ENCODE measurements at regions not wholly inside any gene's neighbourhood (a gene's known extent, or its start where the extent isn't known, plus 50 kb on each side); places are given as distances from the start of the nearest gene placed in this dataset.
"Not testable (repeated sequence)": the region's sequence is repeated elsewhere in the genome, so short reads cannot be mapped to it uniquely, and the experiment has no call there.

- no peak overlapping the region for H3K4me3 Mint-ChIP-seq
- H3K4me1 Mint-ChIP-seq: no peaks in the 10 kb centered on the region
- no peaks in the 10 kb centered on the region for H3K36me3 Mint-ChIP-seq
- H3K27ac Mint-ChIP-seq: no peak overlapping the region
- peaks cover 15% of the 10 kb centered on the region for H3K27me3 Mint-ChIP-seq
- DNase-seq (ENCODE audit: low spot score in 2 of 2) (no peak), ATAC-seq (ENCODE audit: low read depth) (no peak)
- peaks cover 5% of the 10 kb centered on the region for H3K9me3 Mint-ChIP-seq
Measured at GRCh38 chr6:16882230-16882629, 121.0 kb upstream of the ATXN1 start.

- H3K9me3 Mint-ChIP-seq, H3K36me3 Mint-ChIP-seq: not testable (repeated sequence)
Measured at GRCh38 chr6:16876852-16877251, 115.6 kb upstream of the ATXN1 start.

GRCh38 chr6:16876201-16876600 is 114.9 kb upstream of the ATXN1 start:
- no peaks in the 10 kb centered on the region for H3K36me3 Mint-ChIP-seq

More at GRCh38 chr6:16876852-16877251, 115.6 kb upstream of the ATXN1 start:
- H3K27ac Mint-ChIP-seq; ATAC-seq (ENCODE audit: low read depth); H3K4me3 Mint-ChIP-seq; H3K4me1 Mint-ChIP-seq; DNase-seq (ENCODE audit: low spot score in 2 of 2): not testable (repeated sequence)
- H3K27me3 Mint-ChIP-seq: peaks cover 12% of the 10 kb centered on the region

GRCh38 chr6:16873698-16874097 is 112.4 kb upstream of the ATXN1 start:
- Mint-ChIP-seq H3K36me3 (no peaks in the 10 kb centered on the region), H3K4me3 (no peak overlapping the region), H3K4me1 (no peaks in the 10 kb centered on the region), H3K27me3 (peaks cover 7% of the 10 kb centered on the region), H3K9me3 (peaks cover 3% of the 10 kb centered on the region), H3K27ac (no peak overlapping the region)
- ATAC-seq (ENCODE audit: low read depth) (no peak), DNase-seq (ENCODE audit: low spot score in 2 of 2) (no peak)

More at GRCh38 chr6:16876201-16876600, 114.9 kb upstream of the ATXN1 start:
- Mint-ChIP-seq H3K27ac (no peak overlapping the region), H3K4me3 (no peak overlapping the region), H3K27me3 (peaks cover 10% of the 10 kb centered on the region), H3K4me1 (no peaks in the 10 kb centered on the region), H3K9me3 (peaks cover 3% of the 10 kb centered on the region)
- DNase-seq (ENCODE audit: low spot score in 2 of 2): no peak
- no peak for ATAC-seq (ENCODE audit: low read depth)

GRCh38 chr6:16872543-16873235 is 111.4 kb upstream of the ATXN1 start:
- Mint-ChIP-seq H3K27ac (no peak overlapping the region), H3K4me1 (no peaks in the 10 kb centered on the region), H3K9me3 (no peaks in the 10 kb centered on the region), H3K36me3 (no peaks in the 10 kb centered on the region), H3K27me3 (peaks cover 5% of the 10 kb centered on the region), H3K4me3 (no peak overlapping the region)
- DNase-seq (ENCODE audit: low spot score in 2 of 2) (no peak), ATAC-seq (ENCODE audit: low read depth) (no peak)

GRCh38 chr6:16871047-16871446 is 109.8 kb upstream of the ATXN1 start:
- DNase-seq (ENCODE audit: low spot score in 2 of 2): no peak
- peaks cover 1% of the 10 kb centered on the region for H3K27me3 Mint-ChIP-seq
- no peak overlapping the region for H3K4me3 Mint-ChIP-seq
- no peak overlapping the region for H3K27ac Mint-ChIP-seq
- no peaks in the 10 kb centered on the region for H3K9me3 Mint-ChIP-seq
- H3K36me3 Mint-ChIP-seq: no peaks in the 10 kb centered on the region
- no peaks in the 10 kb centered on the region for H3K4me1 Mint-ChIP-seq
- ATAC-seq (ENCODE audit: low read depth): no peak

- H3K9me3 Mint-ChIP-seq: no peaks in the 10 kb centered on the region
- DNase-seq (ENCODE audit: low spot score in 2 of 2): no peak
- H3K27me3 Mint-ChIP-seq: no peaks in the 10 kb centered on the region
- H3K4me3 Mint-ChIP-seq: no peak overlapping the region
- H3K4me1 Mint-ChIP-seq: no peaks in the 10 kb centered on the region
- ATAC-seq (ENCODE audit: low read depth): no peak
- no peak overlapping the region for H3K27ac Mint-ChIP-seq
- no peaks in the 10 kb centered on the region for H3K36me3 Mint-ChIP-seq
Measured at GRCh38 chr6:16868968-16869367, 107.7 kb upstream of the ATXN1 start.

- Mint-ChIP-seq H3K9me3 (peaks cover 3% of the 10 kb centered on the region), H3K4me3 (no peak overlapping the region), H3K27ac (no peak overlapping the region), H3K4me1 (peaks cover 2% of the 10 kb centered on the region), H3K27me3 (peaks cover 17% of the 10 kb centered on the region), H3K36me3 (peaks cover 2% of the 10 kb centered on the region)
- DNase-seq (ENCODE audit: low spot score in 2 of 2) (no peak), ATAC-seq (ENCODE audit: low read depth) (no peak)
Measured at GRCh38 chr6:16857969-16858592, 96.8 kb upstream of the ATXN1 start.

GRCh38 chr6:16855460-16855859 is 94.2 kb upstream of the ATXN1 start:
- Mint-ChIP-seq H3K9me3 (peaks cover 3% of the 10 kb centered on the region), H3K27me3 (peaks cover 20% of the 10 kb centered on the region), H3K27ac (no peak overlapping the region), H3K36me3 (peaks cover 2% of the 10 kb centered on the region), H3K4me3 (no peak overlapping the region), H3K4me1 (peaks cover 7% of the 10 kb centered on the region)
- DNase-seq (ENCODE audit: low spot score in 2 of 2): no peak
- ATAC-seq (ENCODE audit: low read depth): no peak

GRCh38 chr6:16854986-16855385 is 93.7 kb upstream of the ATXN1 start:
- DNase-seq (ENCODE audit: low spot score in 2 of 2): no peak
- H3K36me3 Mint-ChIP-seq: peaks cover 2% of the 10 kb centered on the region
- no peak for ATAC-seq (ENCODE audit: low read depth)
- peaks cover 20% of the 10 kb centered on the region for H3K27me3 Mint-ChIP-seq
- no peak overlapping the region for H3K27ac Mint-ChIP-seq
- peaks cover 7% of the 10 kb centered on the region for H3K4me1 Mint-ChIP-seq
- peaks cover 3% of the 10 kb centered on the region for H3K9me3 Mint-ChIP-seq
- H3K4me3 Mint-ChIP-seq: no peak overlapping the region

GRCh38 chr6:16852671-16853070 is 91.4 kb upstream of the ATXN1 start:
- Mint-ChIP-seq H3K36me3 (no peaks in the 10 kb centered on the region), H3K9me3 (no peaks in the 10 kb centered on the region), H3K4me1 (peaks cover 7% of the 10 kb centered on the region), H3K4me3 (no peak overlapping the region), H3K27me3 (peaks cover 20% of the 10 kb centered on the region), H3K27ac (no peak overlapping the region)
- no peak for DNase-seq (ENCODE audit: low spot score in 2 of 2)
- no peak for ATAC-seq (ENCODE audit: low read depth)

- no peaks in the 10 kb centered on the region for H3K36me3 Mint-ChIP-seq
- H3K4me1 Mint-ChIP-seq: peaks cover 7% of the 10 kb centered on the region
- no peak for ATAC-seq (ENCODE audit: low read depth)
- DNase-seq (ENCODE audit: low spot score in 2 of 2): no peak
- no peaks in the 10 kb centered on the region for H3K9me3 Mint-ChIP-seq
- no peak overlapping the region for H3K27ac Mint-ChIP-seq
- H3K4me3 Mint-ChIP-seq: no peak overlapping the region
- H3K27me3 Mint-ChIP-seq: peaks cover 20% of the 10 kb centered on the region
Measured at GRCh38 chr6:16851758-16852157, 90.5 kb upstream of the ATXN1 start.

GRCh38 chr6:16851044-16851540 is 89.8 kb upstream of the ATXN1 start:
- Mint-ChIP-seq H3K4me1 (peaks cover 7% of the 10 kb centered on the region), H3K36me3 (no peaks in the 10 kb centered on the region), H3K27ac (no peak overlapping the region), H3K27me3 (peaks cover 17% of the 10 kb centered on the region), H3K9me3 (no peaks in the 10 kb centered on the region), H3K4me3 (no peak overlapping the region)
- DNase-seq (ENCODE audit: low spot score in 2 of 2) (no peak), ATAC-seq (ENCODE audit: low read depth) (no peak)

GRCh38 chr6:16850681-16851026 is 89.4 kb upstream of the ATXN1 start:
- H3K27ac Mint-ChIP-seq: no peak overlapping the region
- no peaks in the 10 kb centered on the region for H3K36me3 Mint-ChIP-seq
- no peaks in the 10 kb centered on the region for H3K9me3 Mint-ChIP-seq
- H3K27me3 Mint-ChIP-seq: peaks cover 16% of the 10 kb centered on the region
- no peak for DNase-seq (ENCODE audit: low spot score in 2 of 2)
- ATAC-seq (ENCODE audit: low read depth): no peak
- H3K4me3 Mint-ChIP-seq: no peak overlapping the region
- peaks cover 7% of the 10 kb centered on the region for H3K4me1 Mint-ChIP-seq
